RWPE2 (cell line): ENCODE measurements at regions not wholly inside any gene's neighbourhood (a gene's known extent, or its start where the extent isn't known, plus 50 kb on each side); places are given as distances from the start of the nearest gene placed in this dataset.
"Not testable (repeated sequence)": the region's sequence is repeated elsewhere in the genome, so short reads cannot be mapped to it uniquely, and the experiment has no call there.

ENCODE experiments used
- ATAC-seq: fragments of 200-7000 bp; cut with Tn5 transposase; 3 replicates; pipeline ENCODE4 v1.9.1; 2021; ENCODE audit warnings: low read depth
- DNase-seq: peaks from one replicate; pipeline ENCODE4 v3.0.0-alpha.2; 2020; ENCODE audit warnings: low spot score
- H3K27ac ChIP-seq: fragments of 450-650 bp; 2 replicates; pipeline ENCODE4 v1.5.1; 2017; ENCODE audit warnings: mild to moderate bottlenecking; ENCODE audit not compliant: poor library complexity, severe bottlenecking
- H3K27me3 ChIP-seq: fragments of 250-450 bp; sonication (Bioruptor Pico); 2 replicates; pipeline ENCODE4 v1.5.1; 2021; ENCODE audit warnings: mild to moderate bottlenecking, moderate library complexity; ENCODE audit not compliant: insufficient read depth, poor library complexity, severe bottlenecking
- H3K36me3 ChIP-seq: fragments of 250-450 bp; sonication (Bioruptor Pico); 2 replicates; pipeline ENCODE4 v1.5.1; 2020; ENCODE audit warnings: low read depth, mild to moderate bottlenecking, moderate library complexity
- H3K4me1 ChIP-seq: fragments of 250-450 bp; sonication (Bioruptor Pico); 2 replicates; pipeline ENCODE4 v1.5.1; 2021; ENCODE audit warnings: mild to moderate bottlenecking, moderate library complexity; ENCODE audit not compliant: insufficient read depth, poor library complexity, severe bottlenecking
- H3K4me3 ChIP-seq: fragments of 250-450 bp; sonication (Bioruptor Pico); 2 replicates; pipeline ENCODE4 v1.5.1; 2021; ENCODE audit warnings: mild to moderate bottlenecking, moderate library complexity; ENCODE audit not compliant: severe bottlenecking
- H3K9me3 ChIP-seq: fragments of 250-450 bp; sonication (Bioruptor Pico); 2 replicates; pipeline ENCODE4 v1.5.1; 2021; ENCODE audit warnings: mild to moderate bottlenecking, moderate library complexity; ENCODE audit not compliant: severe bottlenecking
- TF ChIP-seq, protein P1 (sequence below): fragments of 450-650 bp; IDR thresholded peaks from one replicate; pipeline ENCODE4 v1.5.1; 2017; ENCODE audit warnings: mild to moderate bottlenecking, moderate library complexity; ENCODE audit not compliant: poor library complexity, severe bottlenecking

DNA sequence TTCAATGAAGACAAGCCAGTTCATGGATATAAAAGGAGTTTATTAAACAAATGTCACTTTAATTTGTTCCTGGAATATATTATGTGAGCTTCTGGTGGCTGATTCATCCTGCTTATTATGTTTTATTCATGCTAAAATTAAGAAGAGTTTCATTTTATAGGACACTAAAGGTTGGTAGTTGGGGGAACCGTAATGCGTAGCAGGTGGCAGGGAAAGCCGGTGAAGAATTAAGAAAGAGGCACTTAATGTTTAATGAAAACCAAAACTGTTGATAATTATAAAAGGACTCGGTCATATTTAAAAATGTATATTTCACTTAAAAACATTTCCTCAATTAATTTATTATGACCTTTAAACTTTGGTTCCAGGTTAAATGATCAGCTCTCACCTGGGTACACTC lies 94.3 kb downstream of the XKR3 start:
- not testable (repeated sequence) for H3K27me3 ChIP-seq, H3K4me1 ChIP-seq, H3K4me3 ChIP-seq, H3K36me3 ChIP-seq, ATAC-seq, H3K9me3 ChIP-seq, H3K27ac ChIP-seq, DNase-seq

DNA sequence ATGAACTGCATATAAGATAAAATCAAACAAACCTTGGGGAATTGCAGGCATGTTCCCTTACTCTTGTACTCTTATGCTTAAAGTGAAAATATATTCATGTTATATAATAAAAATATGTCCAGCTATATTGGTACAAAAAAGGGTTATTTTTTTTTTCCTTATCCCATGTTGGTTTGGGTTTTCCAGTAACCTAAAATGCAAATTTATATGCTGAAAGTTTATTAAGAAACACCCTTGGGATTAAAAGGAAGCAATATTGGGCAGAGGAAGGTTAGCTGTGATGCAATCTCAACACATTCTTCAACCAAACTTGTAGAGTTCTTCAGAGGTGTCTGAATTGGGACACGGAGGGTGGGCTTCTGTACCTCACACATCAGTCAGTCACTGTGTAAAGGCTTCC lies 97.7 kb downstream of the XKR3 start:
- not testable (repeated sequence) for H3K9me3 ChIP-seq, H3K36me3 ChIP-seq, DNase-seq, ATAC-seq, H3K27ac ChIP-seq, H3K4me1 ChIP-seq, H3K27me3 ChIP-seq, H3K4me3 ChIP-seq

DNA sequence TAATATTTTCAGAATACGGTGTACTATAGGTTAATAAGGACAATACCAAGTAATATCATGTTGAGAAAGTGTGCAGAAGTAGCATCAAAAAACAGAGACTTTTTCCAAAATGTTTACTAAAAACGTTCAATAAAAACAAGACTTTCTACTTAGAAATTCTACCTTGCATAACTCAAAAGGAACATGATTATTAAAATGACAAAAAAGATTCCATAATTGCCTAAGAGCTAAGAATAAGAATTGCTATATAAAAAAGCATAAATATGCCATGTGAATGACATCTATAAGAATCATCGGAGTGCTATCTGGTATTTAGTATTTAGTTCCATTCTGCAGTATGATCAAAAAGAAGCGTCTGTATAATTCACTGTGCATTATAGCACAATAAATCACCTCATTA lies 102.0 kb downstream of the XKR3 start:
- not testable (repeated sequence) for H3K4me1 ChIP-seq, ATAC-seq, H3K27ac ChIP-seq, H3K4me3 ChIP-seq, H3K9me3 ChIP-seq, H3K36me3 ChIP-seq, DNase-seq
- H3K27me3 ChIP-seq, result peaks cover 18% of the 10 kb centered on the region

DNA sequence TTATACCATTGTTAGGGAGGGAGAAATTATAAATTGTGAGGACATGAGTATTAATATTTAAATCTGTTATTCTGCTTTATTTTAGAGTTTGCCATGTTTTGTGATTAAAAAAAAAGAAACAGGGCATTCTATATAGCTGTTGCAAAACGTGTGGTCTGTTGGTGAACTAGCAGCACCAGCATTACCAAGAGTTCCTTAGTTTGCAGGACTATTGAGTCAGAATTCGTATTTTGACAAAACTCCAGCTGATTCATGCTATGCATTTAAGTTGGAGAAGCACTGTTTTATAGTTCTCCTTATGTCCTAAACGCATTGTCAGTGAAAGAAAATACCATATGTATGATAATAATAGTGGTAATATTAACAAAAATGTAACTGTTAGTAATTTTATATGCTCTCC lies 102.6 kb downstream of the XKR3 start:
- H3K9me3 ChIP-seq, DNase-seq: not testable (repeated sequence)

DNA sequence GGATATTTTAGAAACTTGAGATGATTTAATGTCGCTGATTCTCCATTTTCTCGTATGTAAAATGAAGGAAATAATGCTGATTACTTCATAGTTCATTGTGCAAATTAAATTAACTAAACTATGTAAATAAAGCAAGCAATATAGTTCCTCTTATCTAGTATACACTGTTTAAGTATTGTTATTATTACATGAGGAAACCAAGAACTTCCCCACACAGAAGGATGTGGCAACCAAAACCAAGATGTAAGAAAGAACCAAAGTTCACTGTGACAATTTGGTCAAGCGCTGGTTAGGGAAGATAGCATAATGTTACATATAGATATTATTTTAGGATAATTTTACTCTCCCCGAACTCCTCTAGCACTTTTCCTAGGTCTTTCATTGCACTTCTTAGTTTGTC lies 103.2 kb downstream of the XKR3 start:
- ATAC-seq (no peak), DNase-seq (no peak)
- H3K4me3 ChIP-seq, result no peak overlapping the region
- TF ChIP-seq, protein P1, sequence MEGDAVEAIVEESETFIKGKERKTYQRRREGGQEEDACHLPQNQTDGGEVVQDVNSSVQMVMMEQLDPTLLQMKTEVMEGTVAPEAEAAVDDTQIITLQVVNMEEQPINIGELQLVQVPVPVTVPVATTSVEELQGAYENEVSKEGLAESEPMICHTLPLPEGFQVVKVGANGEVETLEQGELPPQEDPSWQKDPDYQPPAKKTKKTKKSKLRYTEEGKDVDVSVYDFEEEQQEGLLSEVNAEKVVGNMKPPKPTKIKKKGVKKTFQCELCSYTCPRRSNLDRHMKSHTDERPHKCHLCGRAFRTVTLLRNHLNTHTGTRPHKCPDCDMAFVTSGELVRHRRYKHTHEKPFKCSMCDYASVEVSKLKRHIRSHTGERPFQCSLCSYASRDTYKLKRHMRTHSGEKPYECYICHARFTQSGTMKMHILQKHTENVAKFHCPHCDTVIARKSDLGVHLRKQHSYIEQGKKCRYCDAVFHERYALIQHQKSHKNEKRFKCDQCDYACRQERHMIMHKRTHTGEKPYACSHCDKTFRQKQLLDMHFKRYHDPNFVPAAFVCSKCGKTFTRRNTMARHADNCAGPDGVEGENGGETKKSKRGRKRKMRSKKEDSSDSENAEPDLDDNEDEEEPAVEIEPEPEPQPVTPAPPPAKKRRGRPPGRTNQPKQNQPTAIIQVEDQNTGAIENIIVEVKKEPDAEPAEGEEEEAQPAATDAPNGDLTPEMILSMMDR, result no peak
- no peaks in the 10 kb centered on the region for H3K36me3 ChIP-seq
- no peaks in the 10 kb centered on the region for H3K4me1 ChIP-seq
- H3K27me3 ChIP-seq, result peaks cover 27% of the 10 kb centered on the region
- H3K27ac ChIP-seq, result no peak overlapping the region
- peaks cover 2% of the 10 kb centered on the region for H3K9me3 ChIP-seq

More for the DNA sequence above, 102.6 kb downstream of the XKR3 start:
- not testable (repeated sequence) for H3K36me3 ChIP-seq, H3K27ac ChIP-seq, ATAC-seq, H3K4me3 ChIP-seq, H3K4me1 ChIP-seq
- peaks cover 23% of the 10 kb centered on the region for H3K27me3 ChIP-seq

DNA sequence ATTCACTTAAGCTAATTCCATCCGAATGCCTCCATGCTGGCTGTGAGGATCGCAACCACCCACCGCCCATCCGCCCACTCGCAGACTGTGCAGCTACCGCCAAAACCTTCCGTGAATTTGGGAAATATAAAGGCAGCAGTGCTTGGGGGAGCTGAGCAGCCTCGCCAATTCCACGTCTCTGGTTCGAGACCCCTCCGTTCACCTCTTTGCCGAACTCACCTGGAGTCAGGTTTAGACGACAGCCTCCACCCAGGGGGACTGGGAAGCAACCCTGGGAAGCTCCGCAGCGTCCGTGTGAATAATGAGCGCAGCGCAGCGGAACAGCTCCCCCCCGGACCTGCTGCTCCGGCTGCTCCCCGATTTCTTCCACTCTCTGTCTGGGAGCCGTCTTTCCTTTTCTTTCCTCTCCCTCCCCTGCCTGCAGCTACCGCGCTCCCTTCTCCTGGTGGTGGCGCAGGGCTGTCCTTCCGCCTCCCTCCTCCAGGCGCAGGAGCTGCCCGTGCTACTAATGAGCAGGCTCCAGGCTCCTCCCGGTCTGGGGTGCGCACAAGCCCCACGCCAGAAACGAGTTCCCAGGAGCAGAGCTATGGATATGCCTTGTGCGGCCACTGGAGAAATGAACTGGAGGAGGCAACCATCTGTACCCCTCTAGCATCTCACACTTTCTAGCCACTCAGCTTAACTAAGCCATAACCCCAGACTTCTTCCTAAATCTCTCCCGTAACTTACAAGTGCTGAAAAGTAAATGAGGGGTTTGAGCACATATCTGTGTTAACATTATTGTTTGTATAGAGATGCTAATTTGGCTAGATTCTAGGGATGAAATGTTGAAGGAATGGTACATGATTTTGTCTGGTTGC lies 107.3 kb downstream of the XKR3 start:
- H3K27ac ChIP-seq, result no peak overlapping the region
- no peaks in the 10 kb centered on the region for H3K4me1 ChIP-seq
- H3K4me3 ChIP-seq, result no peak overlapping the region
- no peak for DNase-seq
- TF ChIP-seq, protein P1, result no peak
- peaks cover 2% of the 10 kb centered on the region for H3K9me3 ChIP-seq
- peaks cover 30% of the 10 kb centered on the region for H3K27me3 ChIP-seq
- ATAC-seq, result peak; percentile 52; the same call in 2 of the 3 replicates
- no peaks in the 10 kb centered on the region for H3K36me3 ChIP-seq

DNA sequence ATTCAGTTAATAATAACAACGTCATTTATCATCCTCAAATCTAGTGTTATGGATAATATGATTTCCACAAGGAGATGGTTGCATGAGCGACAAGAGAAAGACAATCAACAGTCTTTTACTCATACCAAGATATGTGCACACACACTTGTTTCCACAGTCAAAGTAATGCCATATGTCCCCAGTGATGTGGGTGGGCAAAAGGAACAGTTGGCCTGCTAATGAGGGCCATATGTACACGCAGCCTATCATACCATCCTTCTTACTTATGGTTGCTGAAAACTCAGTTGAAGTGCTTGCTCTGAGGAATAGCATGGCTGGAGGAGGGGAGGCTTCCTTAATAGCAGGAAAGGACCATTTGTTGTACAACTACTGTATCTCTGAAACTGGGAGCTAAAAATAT lies 110.6 kb downstream of the XKR3 start:
- H3K27ac ChIP-seq, DNase-seq, ATAC-seq, H3K36me3 ChIP-seq, H3K4me1 ChIP-seq, H3K9me3 ChIP-seq, H3K4me3 ChIP-seq: not testable (repeated sequence)
- peaks cover 22% of the 10 kb centered on the region for H3K27me3 ChIP-seq

DNA sequence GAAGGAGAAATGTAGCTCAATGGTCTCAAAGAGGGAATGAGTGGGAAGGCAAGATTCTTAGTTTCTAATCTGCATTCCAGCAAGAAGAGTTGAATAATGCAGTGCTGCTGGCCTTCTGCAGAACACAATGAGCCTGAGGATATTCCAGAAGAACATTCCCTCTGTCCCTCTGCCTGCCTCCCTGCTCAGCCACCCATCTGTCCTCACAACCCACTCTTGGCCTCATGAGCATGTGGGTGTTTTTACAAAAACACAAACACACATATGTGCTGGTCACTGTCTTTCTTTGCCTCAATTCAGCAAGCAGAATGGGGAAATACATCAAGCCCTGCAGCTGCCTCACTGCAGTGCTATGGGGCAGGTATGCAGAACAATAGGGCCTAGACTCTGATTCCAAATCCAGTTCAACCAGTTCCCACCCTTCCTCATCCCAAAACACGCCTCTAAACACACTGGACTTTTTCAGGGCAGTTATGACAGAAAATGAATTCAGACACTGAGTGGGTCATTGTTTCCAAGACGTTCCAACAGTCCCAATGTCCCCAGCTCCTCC lies 109.8 kb upstream of the CCT8L2 start:
- H3K4me1 ChIP-seq, H3K9me3 ChIP-seq, H3K36me3 ChIP-seq, H3K4me3 ChIP-seq, DNase-seq, H3K27me3 ChIP-seq, ATAC-seq, H3K27ac ChIP-seq: not testable (repeated sequence)

DNA sequence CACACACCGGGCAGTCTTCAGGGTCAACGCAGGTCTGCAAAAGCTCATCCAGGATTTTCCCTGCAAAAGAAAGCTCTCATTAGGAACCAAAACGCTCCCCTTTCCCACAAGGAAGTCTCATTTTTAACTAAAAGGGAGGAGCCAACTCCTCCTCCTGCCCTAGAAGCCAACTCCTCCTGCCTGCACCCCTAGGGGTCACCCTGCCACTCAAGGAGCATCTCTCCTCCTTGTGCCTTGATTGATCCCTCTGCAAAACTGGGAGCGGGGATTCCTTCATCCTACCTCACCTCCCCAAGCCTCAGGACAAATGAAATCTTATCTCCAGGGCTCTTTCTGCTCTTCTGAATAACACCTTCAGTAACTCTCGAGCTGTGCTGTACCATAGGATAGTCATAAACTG lies 107.8 kb upstream of the CCT8L2 start:
- not testable (repeated sequence) for H3K4me3 ChIP-seq, H3K27me3 ChIP-seq, DNase-seq, H3K27ac ChIP-seq, H3K9me3 ChIP-seq, H3K36me3 ChIP-seq, ATAC-seq, H3K4me1 ChIP-seq
